Activated gamma-delta T cell (primary cell): ENCODE measurements at regions not wholly inside any gene's neighbourhood (a gene's known extent, or its start where the extent isn't known, plus 50 kb on each side); places are given as distances from the start of the nearest gene placed in this dataset.
"Not testable (repeated sequence)": the region's sequence is repeated elsewhere in the genome, so short reads cannot be mapped to it uniquely, and the experiment has no call there.

ENCODE experiments used
- DNase-seq: peaks from one replicate; lab custom pipeline; 2025; lab: John Stamatoyannopoulos, UW

DNA sequence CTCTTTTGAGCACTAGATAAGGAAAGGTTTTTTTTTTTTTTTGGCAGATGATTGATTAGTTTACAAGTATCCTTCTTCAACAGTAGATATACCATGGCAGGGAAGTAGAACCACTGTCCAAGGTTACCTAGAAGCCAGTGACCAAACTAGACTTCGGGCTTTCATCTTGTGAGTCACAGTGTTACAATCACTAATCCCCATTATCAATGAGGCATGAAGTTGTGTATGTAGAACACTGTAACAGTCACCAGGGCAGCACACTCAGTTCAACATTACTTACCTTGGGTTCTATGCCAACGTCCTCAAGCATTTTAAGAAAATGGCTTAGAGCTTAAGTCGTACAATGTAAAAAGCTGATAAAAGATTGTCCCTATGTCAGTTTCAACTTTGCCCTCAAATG, 430.9 kb downstream of the ETS1 start:
- no peak for DNase-seq

DNA sequence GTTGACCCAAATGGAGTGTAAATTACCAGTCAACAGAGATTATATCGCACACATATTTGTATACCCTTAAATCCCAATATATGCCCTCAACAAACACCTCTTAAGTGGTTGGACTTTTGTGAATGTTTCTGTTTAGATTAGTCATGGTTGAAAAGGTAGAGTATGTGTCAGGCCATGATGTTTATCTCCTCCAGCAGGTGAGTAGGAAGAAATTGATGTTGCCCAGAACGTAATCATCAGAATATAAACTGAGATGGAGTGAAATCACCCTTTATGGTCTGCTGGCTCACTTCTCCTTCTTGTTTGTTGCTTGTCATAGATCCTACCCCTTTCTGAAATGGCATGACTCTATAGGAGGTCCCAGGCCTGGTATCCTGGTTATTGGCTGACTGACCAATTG, 431.8 kb downstream of the ETS1 start:
- no peak for DNase-seq

DNA sequence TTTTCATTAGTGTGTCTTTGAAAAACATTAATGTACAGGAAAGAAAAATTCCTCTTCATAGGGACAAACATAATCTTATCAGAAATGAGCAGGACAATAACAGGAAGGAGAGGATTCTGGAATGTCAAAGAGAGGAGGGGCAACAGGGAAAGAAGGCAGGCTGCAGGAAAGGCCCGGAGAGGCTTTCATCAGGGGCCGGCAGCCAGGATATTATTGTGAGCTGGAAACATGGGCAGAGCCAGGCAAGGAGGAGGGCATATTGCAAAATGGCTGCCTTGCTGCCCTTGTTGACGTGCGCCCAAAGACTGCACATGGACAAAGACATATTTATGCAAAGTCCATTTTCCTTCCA, 433.7 kb downstream of the ETS1 start:
- no peak for DNase-seq

DNA sequence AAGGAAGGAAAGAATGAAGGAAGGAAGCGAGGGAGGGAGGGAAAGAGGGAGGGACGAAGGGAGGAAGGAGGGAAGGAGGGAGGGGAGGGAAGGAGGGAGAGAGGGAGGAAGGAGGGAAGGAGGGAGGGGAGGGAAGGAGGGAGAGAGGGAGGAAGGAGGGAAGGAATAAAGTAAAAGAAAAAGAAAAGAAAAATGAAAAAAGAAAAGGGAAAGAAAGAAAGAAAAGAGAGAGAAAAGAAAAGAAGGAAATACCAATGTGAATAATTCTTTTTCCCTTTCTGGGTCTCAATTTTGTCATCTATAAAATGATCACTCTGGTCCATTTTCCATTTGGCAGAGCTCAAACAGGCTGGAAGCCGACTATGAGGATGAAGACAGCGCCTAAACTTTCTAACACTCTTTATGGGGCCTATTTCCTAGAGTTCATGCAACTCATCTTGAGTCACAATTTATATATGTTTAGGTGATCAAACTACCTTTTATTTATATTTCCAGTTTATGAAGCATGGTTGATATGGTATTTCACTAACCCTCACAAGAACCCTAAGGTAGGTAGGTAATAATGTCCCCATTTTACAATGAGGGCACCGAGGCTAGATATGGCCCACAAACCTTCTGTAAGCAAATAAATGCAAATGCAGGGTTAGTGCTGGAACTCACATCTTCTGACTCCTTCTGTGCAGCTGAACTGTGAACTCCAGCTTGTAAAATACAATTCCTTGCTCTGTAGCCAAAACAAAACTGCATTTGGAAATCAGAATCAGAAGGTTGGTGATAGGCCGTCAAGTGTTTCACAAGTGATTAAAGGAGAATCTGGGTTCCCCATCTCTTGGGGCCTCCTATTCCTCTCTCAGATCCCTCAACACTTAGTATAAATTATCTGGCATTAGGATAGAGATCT, 434.3 kb downstream of the ETS1 start:
- DNase-seq = no peak

DNA sequence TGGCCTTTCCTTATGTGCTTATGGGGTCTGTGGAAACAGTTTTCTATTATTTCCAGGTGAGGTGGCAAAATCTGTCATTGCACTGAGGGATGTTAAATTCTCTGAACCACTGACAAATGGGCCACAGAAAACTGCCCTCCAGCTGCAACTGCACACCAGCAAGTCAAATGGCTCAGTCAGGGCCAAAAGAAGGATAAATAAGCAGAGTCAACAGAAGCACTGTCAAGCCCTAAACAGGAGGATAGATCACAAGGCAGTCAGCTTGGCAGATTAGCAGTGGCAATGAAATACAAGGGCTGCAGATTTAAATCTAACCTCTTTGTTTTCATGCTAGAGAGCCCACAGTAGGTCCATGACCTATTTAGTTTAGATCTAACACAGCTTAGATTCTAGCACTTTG, 435.6 kb downstream of the ETS1 start:
- no peak for DNase-seq

DNA sequence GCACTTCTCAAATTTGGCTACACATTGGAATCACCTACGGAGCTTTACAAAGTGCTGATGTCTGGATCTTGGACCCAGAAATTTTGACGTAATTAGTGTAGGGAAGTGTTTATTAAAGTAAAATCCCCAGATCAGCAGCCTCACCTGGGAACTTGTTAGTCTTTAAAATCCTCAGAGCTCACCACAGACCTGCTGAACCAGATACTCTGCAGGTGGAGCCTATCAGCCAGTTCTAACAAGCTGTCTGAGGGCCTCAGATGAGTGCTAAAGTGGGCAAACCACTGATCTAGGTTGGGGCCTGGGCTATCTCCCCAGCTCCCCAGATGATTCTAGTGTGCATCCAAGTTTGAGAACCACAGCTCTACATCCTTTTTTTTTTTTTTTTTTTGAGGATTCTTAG, 436.0 kb downstream of the ETS1 start:
- no peak for DNase-seq

DNA sequence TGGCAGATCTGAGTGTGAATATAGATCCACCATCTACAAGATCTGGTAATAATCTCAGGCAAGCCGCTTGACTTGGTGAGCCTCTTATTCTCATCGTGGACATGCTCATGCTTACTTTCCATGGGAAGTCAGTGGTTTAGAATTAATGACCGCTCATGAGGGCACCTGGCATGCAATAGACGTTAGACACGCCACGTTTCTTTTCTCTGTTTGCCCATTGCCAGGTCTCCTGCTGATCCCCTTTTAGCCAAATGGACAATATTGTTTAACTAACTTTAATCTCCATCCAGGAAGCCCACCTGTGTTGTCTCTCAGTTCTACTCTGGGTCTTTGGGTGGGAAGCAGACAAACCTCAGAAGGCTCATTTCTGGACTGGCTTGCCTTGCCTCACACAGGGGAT, 439.1 kb downstream of the ETS1 start:
- DNase-seq = no peak

DNA sequence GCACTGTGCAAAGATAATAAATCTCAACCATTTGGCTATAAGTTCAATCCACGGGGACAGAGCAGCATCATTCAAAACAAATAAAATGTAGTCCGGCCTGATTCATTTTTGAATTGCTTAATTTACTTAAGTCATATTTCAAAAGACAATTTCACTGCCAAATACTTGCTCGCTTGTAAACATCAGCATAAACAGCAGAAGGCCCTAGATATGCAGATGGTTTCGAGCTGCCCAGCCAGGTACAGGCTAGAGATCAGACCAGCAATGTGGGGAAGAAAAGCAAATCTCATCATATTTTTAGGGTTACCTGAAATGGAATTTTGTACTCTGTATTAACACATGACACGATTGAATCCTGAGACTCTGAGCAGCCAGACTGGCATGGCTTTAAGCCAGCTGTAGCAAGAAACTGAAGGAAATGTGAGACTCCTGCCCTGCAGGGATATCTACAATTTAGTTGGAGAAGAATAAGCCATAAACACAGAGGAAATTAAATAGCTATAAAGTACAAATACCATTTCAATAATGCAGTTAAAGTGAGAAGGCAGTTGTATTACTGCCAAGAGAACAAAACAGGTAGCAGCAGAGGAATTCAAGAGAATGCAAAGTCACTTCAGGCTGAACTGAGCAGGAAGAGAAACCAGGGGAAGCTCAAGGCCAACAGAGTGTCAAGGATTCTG, 440.3 kb downstream of the ETS1 start:
- no peak for DNase-seq

DNA sequence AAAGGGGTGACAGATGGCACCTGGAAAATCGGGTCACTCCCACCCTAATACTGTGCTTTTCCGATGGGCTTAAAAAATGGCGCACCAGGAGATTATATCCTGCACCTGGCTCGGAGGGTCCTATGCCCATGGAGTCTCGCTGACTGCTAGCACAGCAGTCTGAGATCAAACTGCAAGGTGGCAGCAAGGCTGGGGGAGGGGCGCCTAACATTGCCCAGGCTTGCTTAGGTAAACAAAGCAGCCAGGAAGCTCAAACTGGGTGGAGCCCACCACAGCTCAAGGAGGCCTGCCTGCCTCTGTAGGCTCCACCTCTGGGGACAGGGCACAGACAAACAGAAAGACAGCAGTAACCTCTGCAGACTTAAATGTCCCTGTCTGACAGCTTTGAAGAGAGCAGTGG, 447.1 kb downstream of the ETS1 start:
- DNase-seq = not testable (repeated sequence)

DNA sequence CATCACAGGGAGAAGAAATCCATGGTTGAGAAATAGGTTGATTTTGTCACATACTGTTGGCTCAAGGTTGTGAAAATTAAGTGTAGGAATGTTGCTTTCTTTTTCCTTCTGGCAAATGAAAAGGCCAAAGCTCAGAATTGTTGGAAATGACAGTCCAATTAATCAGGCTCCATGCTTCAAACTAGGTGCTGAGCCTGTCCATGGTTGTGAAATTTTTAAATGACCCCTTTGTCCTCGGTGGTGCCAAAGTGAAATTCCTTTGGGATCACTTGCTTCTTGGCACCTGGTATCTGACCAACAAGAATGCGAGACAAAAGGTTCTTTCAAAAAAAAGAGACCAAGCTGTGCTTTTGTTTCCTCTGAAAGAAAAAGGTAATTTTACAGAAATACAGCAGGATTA, 451.9 kb downstream of the ETS1 start:
- no peak for DNase-seq

DNA sequence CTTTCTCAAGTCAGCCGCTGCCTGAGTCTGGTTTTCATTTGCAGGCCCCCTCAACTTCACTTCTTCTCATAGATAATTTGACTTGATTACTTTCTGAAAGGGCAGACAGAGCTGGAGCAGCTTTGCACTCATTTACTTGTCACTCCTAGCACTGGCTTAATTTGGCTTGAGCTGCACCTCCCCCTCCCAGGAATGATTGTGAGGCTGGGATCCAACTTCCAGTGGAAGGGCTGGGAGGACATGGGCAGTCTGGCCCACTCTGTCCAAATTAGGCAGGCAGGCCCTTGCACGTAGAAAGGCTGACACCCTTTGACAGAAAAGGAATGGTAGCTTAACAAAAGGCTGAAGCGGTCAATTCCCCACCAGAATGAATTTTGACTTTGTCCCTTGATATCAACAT, 453.9 kb downstream of the ETS1 start:
- no peak for DNase-seq

DNA sequence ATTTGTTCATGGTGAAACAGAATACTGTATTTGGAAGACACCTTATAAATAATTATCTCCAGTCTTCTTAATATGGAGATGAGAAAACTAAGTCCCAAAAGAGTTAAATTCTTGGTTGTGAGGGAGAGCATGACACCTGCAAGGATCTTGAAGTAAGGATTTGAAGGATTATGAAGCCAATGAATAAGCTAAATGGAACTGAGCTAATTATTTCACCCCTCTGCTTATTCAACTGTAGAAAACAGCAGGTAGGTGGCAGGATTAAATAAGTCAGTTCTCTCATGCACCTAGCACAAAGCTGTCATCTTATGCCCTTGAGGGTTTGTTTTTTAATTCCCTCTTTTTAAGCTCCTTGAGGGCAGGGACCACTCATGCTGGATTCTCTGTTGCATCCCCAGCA, 457.3 kb downstream of the ETS1 start:
- no peak for DNase-seq

DNA sequence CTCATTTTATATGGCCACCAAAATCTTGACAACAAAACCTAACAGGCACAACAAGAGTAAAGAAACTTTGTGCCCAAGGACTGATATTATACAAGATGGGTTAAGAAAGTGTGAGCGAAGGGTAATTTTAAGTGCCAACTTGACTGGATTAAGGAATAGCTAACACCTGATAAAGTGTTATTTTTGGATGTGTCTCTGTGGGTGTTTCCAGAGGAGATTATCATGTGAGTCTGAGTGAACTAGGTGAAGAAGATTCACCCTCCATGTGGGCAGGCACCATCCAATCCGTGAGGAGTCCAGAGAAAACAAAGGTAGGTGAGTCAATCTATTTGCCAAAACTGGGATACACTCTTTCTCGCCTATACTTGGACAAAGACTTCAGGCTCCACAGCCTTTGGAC, 461.6 kb downstream of the ETS1 start:
- DNase-seq = no peak

DNA sequence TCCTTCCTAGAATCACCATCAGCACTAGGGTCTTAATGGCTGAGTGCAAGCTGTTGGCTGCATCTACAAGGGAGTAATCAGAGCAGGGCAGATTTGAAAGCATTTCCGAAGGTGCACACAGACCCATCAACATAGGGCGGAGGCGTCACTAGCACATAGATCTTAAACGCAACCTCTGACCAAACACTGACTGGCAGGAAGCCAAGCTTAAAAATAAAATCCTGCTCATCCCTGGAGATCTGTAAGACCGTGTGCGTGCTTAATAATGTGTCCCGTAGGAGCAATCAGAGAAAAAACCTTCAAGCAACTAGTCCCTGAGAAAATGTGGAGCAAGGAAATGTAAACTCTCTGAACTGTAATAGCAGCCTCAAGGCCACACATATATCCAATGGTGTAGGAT, 470.5 kb downstream of the ETS1 start:
- DNase-seq = no peak

DNA sequence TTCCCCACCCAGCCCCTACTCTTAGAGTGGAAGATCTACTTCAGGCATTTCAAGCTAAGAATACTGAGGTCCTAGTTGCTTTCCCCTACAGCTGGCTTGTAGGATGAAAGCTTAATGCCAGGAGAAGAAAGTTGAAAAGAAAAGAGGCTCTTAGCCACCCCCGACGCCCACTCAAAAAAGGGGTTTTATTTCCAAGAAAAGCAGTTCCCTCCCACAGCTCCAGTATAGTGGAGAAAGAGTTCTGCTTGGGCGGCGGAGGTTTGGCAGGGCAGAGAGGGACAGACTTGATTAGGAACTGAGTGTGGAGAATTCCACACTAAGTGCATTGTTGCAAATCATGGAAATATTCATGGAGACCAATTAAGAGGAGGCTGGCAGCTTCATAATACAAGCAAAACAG, 470.9 kb downstream of the ETS1 start:
- DNase-seq = no peak

DNA sequence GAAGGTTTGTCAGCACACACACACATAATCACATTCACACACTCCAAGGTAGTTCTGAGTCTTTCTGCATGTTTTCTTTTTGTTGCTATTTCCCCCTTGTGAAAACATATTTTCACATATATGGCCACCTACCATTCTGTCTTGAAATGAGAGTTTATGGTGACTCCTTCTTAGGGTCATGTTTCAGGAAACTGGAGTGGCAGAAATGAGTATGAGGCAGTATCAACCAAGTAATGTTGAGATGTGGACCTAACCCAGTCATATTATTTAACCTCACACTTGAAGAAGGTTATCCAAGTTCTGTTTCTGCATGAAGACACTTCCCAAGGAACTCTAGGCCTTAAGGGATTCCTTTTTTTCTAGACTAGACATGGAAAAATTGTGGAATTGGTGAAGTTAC, 481.4 kb downstream of the ETS1 start:
- DNase-seq = no peak

DNA sequence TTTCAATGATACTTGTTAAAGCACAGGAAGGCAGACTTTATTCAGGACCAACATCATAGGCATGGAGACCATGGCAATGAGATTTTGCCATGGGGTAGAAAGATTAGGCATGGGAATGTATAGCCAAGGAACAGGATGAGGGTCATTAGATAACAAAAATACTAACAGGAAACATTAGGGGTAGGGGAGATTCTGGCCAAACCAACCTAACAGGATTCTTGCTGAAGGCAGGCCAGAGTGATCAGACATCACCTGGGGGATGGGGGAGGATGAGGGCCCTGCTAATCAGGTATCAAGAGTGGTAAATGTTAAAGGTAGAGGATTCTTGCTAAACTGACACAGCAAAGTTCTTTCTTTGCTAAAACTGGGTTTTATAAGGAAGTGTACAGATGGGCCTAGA, 481.8 kb downstream of the ETS1 start:
- no peak for DNase-seq

DNA sequence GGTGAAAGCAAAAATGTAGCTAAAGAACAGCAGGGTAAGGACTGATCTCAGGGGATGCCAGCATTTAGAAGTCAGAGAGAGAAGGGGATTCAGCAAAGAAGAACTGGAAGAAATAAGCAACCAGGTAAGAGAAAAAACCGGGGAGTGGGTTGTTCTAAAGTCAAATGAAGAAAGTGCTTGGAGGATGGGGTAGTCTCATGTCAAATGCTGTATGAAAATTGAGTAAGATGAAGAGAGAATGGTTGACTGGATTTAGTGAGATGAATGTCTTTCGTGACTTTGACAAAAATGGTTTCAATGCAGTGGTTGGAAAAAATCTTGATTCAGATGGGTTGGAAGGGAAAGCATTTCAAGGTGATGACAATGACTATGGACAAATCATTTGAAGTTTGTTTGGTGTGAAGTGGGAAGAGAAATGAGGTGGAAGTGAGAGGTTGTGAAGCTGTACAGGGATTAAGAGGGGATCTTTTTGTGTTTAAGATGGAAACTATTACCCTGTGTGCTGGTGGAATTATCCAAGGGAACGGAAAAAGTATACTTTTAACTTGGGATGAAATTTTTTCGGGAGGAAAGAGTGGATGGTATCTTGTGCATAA, 484.0 kb downstream of the ETS1 start:
- no peak for DNase-seq

DNA sequence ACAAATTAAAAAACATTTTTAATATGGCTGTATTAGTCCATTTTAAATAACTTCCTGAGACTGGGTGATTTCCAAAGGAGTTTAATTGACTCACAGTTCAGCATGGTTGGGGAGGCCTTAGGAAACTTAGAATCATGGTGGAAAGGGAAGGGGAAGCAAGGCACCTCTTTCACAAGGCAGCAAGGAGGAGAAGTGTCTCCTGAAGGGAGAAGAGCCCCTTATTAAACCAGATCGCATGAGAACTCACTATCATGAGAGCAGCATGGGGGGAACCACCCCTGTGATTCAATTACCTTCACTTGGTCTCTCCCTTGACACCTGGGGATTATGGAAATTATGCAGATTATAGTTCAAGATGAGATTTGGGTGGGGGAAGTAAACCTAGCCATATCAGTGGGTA, 488.6 kb downstream of the ETS1 start:
- no peak for DNase-seq

DNA sequence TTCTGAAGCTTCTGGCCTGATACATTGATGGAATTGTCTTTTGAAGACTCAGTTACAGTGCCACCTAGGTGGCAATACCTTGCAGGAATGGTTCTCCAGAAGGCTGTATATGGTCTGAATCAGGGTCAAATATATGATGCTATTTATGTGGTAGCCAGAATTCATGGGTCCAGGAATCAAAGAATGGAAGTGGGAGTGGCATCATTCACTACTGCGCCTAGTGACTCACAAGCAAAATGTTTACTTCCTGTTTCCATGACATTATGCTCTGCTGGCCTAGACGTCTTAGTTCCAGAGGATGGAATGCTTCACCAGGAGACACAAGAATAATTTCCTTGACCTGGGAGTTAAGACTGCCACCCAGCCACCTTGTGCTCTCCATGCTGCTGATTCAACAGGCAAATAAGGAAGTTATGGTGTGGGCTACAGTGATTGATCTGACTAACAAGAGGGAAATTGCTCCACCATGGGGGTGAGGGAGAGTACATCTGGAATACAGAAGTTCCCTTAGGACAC, 491.8 kb downstream of the ETS1 start:
- no peak for DNase-seq

DNA sequence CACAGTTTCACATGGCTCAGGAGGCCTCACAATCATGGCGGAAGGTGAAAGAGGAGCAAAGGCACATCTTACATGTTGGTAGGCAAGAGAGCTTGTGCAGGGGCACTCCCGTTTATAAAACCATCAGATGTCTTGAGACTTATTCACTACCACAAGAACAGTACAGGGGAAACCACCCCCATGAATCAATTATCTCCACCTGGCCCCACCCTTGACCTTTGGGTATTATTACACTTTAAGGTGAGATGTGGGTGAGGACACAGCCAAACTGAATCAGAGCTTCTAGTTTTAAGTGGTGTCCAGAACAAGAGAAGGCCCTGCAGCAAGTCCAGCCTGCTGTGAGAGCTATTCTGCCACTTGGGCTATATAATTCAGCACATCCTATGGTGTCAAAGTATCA, 493.7 kb downstream of the ETS1 start:
- no peak for DNase-seq

DNA sequence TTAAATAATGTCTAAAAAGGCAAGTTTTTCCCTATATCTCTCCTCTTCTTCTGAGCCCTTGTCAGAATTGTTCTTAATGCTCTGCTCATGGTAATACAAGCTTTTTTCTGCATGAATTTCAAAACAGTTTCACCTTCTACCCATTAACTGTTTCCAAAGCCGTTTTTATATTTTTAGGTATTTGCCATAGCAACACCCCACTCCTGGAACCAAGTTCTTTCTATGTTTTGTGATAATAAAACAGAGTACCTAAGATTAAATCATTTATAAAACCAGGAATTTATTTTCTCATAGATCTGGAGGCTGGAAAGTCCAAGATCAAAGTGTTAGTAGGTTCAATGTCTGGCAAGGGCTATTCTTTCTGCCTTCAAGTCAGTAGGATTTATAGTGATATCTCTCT, 497.4 kb downstream of the ETS1 start:
- DNase-seq = no peak

DNA sequence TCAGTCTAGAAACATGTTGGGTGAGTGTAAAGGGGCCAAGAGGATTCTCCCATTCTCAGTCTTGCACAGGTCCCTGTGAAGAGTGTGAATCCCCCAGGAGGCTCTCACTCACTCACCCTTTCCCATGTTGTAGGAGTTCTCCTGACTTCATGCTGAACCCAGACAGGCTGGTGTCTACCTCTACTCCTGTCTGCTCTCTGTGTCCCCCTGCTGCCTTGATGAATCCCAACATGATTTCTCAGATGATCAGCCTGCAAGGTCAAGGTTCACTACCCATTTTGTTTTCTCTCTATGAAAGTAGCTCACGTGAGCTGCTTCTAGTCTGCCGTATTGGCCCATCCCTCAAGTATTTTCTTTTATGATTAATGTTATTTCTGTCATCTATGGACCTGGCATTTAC, 500.6 kb downstream of the ETS1 start:
- DNase-seq = no peak
